SH-SY5Y (cell line): ENCODE measurements at regions not wholly inside any gene's neighbourhood (a gene's known extent, or its start where the extent isn't known, plus 50 kb on each side); places are given as distances from the start of the nearest gene placed in this dataset.

Experiments used
- GATA2 ChIP-seq: IDR thresholded peaks from 2 replicates; pipeline ENCODE4 v1.6.1; 2011; ENCODE audit warnings: mild to moderate bottlenecking, low read depth, low read length
- GATA3 ChIP-seq: IDR thresholded peaks from 2 replicates; pipeline ENCODE4 v1.6.1; 2011; ENCODE audit warnings: low read depth, mild to moderate bottlenecking, low read length, moderate library complexity

- TF ChIP-seq GATA2 (no peak), GATA3 (no peak)
Observed at GRCh38 chr10:28737096-28737495, 59.8 kb downstream of the BAMBI start.
